ENCODE measurements at regions not wholly inside any gene's neighbourhood (a gene's known extent, or its start where the extent isn't known, plus 50 kb on each side); places are given as distances from the start of the nearest gene placed in this dataset.

DNA sequence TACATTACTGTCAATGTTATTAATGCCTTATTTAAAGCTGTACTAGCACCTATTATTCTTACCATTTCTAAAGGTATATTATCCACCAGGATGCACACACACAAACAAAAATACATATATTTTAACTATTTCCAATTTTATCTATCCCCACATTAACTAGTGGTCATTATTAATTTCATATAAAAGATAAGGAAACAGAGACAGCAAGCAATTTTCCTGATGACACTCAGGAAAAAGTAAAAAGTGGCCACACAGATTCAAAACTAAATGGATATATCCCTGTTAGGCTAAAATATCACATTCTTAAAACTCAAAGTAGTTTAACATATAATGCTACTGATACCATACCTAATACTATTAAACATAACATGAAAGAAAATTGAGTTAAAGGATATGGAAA, 534.1 kb downstream of the KCNT2 start:
- TF ChIP-seq, protein P1, sequence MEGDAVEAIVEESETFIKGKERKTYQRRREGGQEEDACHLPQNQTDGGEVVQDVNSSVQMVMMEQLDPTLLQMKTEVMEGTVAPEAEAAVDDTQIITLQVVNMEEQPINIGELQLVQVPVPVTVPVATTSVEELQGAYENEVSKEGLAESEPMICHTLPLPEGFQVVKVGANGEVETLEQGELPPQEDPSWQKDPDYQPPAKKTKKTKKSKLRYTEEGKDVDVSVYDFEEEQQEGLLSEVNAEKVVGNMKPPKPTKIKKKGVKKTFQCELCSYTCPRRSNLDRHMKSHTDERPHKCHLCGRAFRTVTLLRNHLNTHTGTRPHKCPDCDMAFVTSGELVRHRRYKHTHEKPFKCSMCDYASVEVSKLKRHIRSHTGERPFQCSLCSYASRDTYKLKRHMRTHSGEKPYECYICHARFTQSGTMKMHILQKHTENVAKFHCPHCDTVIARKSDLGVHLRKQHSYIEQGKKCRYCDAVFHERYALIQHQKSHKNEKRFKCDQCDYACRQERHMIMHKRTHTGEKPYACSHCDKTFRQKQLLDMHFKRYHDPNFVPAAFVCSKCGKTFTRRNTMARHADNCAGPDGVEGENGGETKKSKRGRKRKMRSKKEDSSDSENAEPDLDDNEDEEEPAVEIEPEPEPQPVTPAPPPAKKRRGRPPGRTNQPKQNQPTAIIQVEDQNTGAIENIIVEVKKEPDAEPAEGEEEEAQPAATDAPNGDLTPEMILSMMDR (IDR thresholded peaks at IDR 0.05; ENCODE audit: insufficient read depth, low read length) = no peak
- TF ChIP-seq, protein P2, sequence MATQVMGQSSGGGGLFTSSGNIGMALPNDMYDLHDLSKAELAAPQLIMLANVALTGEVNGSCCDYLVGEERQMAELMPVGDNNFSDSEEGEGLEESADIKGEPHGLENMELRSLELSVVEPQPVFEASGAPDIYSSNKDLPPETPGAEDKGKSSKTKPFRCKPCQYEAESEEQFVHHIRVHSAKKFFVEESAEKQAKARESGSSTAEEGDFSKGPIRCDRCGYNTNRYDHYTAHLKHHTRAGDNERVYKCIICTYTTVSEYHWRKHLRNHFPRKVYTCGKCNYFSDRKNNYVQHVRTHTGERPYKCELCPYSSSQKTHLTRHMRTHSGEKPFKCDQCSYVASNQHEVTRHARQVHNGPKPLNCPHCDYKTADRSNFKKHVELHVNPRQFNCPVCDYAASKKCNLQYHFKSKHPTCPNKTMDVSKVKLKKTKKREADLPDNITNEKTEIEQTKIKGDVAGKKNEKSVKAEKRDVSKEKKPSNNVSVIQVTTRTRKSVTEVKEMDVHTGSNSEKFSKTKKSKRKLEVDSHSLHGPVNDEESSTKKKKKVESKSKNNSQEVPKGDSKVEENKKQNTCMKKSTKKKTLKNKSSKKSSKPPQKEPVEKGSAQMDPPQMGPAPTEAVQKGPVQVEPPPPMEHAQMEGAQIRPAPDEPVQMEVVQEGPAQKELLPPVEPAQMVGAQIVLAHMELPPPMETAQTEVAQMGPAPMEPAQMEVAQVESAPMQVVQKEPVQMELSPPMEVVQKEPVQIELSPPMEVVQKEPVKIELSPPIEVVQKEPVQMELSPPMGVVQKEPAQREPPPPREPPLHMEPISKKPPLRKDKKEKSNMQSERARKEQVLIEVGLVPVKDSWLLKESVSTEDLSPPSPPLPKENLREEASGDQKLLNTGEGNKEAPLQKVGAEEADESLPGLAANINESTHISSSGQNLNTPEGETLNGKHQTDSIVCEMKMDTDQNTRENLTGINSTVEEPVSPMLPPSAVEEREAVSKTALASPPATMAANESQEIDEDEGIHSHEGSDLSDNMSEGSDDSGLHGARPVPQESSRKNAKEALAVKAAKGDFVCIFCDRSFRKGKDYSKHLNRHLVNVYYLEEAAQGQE (IDR thresholded peaks at IDR 0.05; ENCODE audit: insufficient replicate concordance, low read depth) = no peak

Measured in HL-60 (cell line).